Uterus (tissue), 3 donors: ENCODE measurements at regions not wholly inside any gene's neighbourhood (a gene's known extent, or its start where the extent isn't known, plus 50 kb on each side); places are given as distances from the start of the nearest gene placed in this dataset.

Source experiments
- DNase-seq, 2 donors: peaks; one replicate each; pipeline ENCODE4 v3.0.0-alpha.2; 2019 to 2020
- H3K27ac ChIP-seq, 2 donors: fragments of 200-600 bp; sonication (generic); 1 replicate in 1 of 2; 2 replicates in 1 of 2; pipeline ENCODE4 v1.5.1; 2016 to 2018
- H3K27me3 ChIP-seq, 2 donors: fragments of 200-600 bp; sonication (generic); one replicate each; pipeline ENCODE4 v1.5.1; 2018 to 2019; ENCODE audit warnings: control low read depth in 1 of 2
- H3K36me3 ChIP-seq, 2 donors: fragments of 200-600 bp; sonication (generic); one replicate each; pipeline ENCODE4 v1.5.1; 2019; ENCODE audit warnings: control low read depth in 1 of 2
- H3K4me1 ChIP-seq, 2 donors: fragments of 200-600 bp; sonication (generic); one replicate each; pipeline ENCODE4 v1.5.1; 2018 to 2019; ENCODE audit warnings: control low read depth in 1 of 2
- H3K4me3 ChIP-seq, 2 donors: fragments of 200-600 bp; sonication (generic); 1 replicate in 1 of 2; 2 replicates in 1 of 2; pipeline ENCODE4 v1.5.1; 2018 to 2019; ENCODE audit warnings: mild to moderate bottlenecking in 1 of 2
- H3K9me3 ChIP-seq, 2 donors: fragments of 200-600 bp; sonication (generic); one replicate each; pipeline ENCODE4 v1.5.1; 2019; ENCODE audit warnings: control low read depth in 1 of 2
- POLR2A ChIP-seq, 2 donors: fragments of 450-650 bp; IDR thresholded peaks; one replicate each; pipeline ENCODE4 v1.6.1; 2016; ENCODE audit warnings: antibody characterized with exemption in 2 of 2, mild to moderate bottlenecking in 1 of 2, moderate library complexity in 1 of 2
- intact Hi-C: fragments of 100-400 bp; cut with DNase I; formaldehyde crosslinking; loops from one replicate; pipeline ENCODE4 v1.15.1; 2023; ENCODE audit warnings: low total_unique reads
- TF ChIP-seq, protein P1 (sequence below), 4 experiments: fragments of 200-600 bp in 2 of 4; fragments of 450-650 bp in 2 of 4; sonication (generic) in 2 of 4; IDR thresholded peaks; one replicate each; pipeline ENCODE4 v1.5.1; 2016 to 2019; ENCODE audit warnings: antibody characterized with exemption in 4 of 4, mild to moderate bottlenecking in 2 of 4, moderate library complexity in 1 of 4
- donor health status: DM: yes; HTN: yes; CAD: no.

DNA sequence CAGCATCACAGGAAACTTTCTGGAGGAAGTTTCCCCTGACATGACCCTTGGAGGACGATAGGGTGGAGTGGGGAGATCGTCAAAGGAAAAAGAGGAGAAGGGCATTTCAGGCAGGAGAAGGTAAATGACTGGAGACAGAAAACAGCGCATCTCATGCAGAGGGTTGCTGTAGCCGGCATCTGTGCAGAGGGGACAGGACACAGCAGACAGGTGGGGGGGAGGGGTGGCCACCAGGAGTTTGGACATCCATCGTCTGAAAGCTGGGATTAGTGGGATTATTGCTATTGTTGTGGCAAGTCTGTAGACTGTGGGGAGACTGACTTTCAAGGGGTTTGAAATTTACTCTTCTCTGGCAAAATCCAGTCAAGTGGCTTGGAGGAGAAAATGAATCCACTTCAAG lies 463.9 kb downstream of the OMA1 start:
- no peak for TF ChIP-seq POLR2A (IDR thresholded peaks at IDR 0.05)
- TF ChIP-seq, protein P1, sequence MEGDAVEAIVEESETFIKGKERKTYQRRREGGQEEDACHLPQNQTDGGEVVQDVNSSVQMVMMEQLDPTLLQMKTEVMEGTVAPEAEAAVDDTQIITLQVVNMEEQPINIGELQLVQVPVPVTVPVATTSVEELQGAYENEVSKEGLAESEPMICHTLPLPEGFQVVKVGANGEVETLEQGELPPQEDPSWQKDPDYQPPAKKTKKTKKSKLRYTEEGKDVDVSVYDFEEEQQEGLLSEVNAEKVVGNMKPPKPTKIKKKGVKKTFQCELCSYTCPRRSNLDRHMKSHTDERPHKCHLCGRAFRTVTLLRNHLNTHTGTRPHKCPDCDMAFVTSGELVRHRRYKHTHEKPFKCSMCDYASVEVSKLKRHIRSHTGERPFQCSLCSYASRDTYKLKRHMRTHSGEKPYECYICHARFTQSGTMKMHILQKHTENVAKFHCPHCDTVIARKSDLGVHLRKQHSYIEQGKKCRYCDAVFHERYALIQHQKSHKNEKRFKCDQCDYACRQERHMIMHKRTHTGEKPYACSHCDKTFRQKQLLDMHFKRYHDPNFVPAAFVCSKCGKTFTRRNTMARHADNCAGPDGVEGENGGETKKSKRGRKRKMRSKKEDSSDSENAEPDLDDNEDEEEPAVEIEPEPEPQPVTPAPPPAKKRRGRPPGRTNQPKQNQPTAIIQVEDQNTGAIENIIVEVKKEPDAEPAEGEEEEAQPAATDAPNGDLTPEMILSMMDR (IDR thresholded peaks at IDR 0.05), result no peak
- Histone ChIP-seq H3K36me3 (no peaks in the 10 kb centered on the region), H3K4me3 (no peak overlapping the region), H3K4me1 (no peaks in the 10 kb centered on the region), H3K27ac (no peak overlapping the region), H3K27me3 (no peaks in the 10 kb centered on the region), H3K9me3 (no peaks in the 10 kb centered on the region)
- intact Hi-C loops, result no loop called here
- no peak for DNase-seq

DNA sequence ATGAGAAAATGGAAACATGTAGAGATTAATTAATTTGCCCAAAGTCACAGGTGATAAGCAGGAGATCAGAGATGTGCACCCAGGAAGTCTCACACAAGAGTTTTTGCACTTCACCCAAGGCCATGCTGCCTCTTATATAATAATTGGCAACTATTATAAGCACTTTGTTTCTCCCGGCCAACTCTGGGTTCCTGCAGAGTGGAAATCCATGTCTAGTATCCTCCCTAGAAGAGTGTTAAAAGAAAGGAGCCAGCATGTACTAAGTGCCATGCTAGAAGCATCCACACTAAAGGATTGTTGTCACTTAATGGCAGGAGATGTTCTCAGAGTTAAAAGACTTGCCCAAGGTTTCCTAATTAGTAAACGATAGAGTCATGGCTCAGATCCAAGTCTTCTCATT lies 470.3 kb downstream of the OMA1 start:
- H3K4me3 ChIP-seq, result no peak overlapping the region
- no peaks in the 10 kb centered on the region for H3K27me3 ChIP-seq
- no peak for TF ChIP-seq POLR2A (IDR thresholded peaks at IDR 0.05)
- TF ChIP-seq, protein P1 (IDR thresholded peaks at IDR 0.05), result no peak
- no peaks in the 10 kb centered on the region for H3K4me1 ChIP-seq
- H3K27ac ChIP-seq, result no peak overlapping the region
- H3K36me3 ChIP-seq, result no peaks in the 10 kb centered on the region
- no peaks in the 10 kb centered on the region for H3K9me3 ChIP-seq
- DNase-seq, result no peak
- intact Hi-C loops, result no loop called here

DNA sequence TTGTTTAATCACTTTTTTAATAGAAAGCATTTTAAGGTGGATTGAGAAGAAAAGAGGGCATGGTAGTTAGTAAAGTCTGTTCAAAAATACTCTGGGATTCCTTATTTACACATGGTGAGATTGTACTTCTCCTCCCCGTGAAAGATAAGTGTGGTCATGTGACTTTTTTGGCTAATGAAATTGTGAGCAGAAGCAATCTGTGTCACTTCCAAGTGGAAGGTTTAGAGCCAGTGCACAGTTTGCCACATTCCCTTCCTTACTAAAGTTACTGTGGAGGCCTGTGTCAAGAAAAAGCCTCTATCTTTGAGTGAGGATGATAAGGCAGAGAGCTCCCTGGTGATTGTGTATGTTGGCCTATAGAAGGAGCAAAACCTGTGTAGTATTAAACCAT lies 471.3 kb downstream of the OMA1 start:
- Histone ChIP-seq H3K27ac (no peak overlapping the region), H3K4me1 (no peaks in the 10 kb centered on the region), H3K27me3 (no peaks in the 10 kb centered on the region), H3K9me3 (no peaks in the 10 kb centered on the region), H3K4me3 (no peak overlapping the region), H3K36me3 (no peaks in the 10 kb centered on the region)
- no peak for TF ChIP-seq POLR2A (IDR thresholded peaks at IDR 0.05)
- TF ChIP-seq, protein P1 (IDR thresholded peaks at IDR 0.05), result no peak
- intact Hi-C loops, result no loop called here
- no peak for DNase-seq

DNA sequence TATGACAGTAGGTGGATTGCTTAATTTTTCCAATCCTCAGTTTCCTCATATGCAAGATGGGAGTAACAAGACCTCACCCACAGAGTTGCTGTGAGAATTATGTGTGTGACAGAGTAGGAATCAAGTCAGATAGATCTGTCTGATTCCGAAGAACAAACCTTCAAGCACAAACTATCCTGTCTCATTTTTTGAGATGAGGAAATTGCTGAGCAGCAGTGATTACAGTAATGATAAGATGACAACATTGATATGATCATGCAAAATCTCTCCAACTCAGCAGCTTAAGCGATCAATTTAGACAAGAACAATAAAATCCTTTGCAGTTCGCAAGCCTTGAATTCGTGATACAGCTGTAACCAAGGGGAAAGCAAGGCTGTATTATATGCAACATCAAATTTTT lies 474.1 kb downstream of the OMA1 start:
- no peak overlapping the region for H3K27ac ChIP-seq
- no peaks in the 10 kb centered on the region for H3K4me1 ChIP-seq
- intact Hi-C loops, result no loop called here

DNA sequence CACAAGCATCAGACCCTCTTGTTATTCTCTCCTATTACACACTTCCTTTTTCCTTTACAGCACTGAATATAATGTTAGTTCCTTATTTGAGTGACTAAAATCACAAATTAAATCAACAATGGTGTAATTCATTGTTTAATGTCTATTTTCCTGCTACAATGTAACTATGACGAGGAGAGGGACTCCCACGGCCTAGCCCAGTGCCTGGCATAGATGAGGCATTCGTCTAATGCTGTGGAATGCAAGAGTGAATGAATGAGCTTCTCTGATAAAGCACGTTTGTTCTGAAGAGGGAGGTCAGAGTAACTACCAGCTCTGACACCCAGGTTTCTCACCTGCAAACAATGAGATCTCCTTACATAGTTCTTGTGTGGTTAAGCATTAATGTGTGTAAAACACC lies 479.4 kb downstream of the OMA1 start:
- intact Hi-C loops, result no loop called here
- no peak overlapping the region for H3K27ac ChIP-seq
- H3K9me3 ChIP-seq, result no peaks in the 10 kb centered on the region
- no peaks in the 10 kb centered on the region for H3K4me1 ChIP-seq
- no peak overlapping the region for H3K4me3 ChIP-seq
- no peaks in the 10 kb centered on the region for H3K36me3 ChIP-seq
- no peak for DNase-seq
- H3K27me3 ChIP-seq, result no peaks in the 10 kb centered on the region
- TF ChIP-seq, protein P1 (IDR thresholded peaks at IDR 0.05), result no peak
- no peak for TF ChIP-seq POLR2A (IDR thresholded peaks at IDR 0.05)

More for the DNA sequence above, 474.1 kb downstream of the OMA1 start:
- DNase-seq, result no peak
- H3K9me3 ChIP-seq, result no peaks in the 10 kb centered on the region
- H3K27me3 ChIP-seq, result no peaks in the 10 kb centered on the region
- no peak overlapping the region for H3K4me3 ChIP-seq
- TF ChIP-seq POLR2A (IDR thresholded peaks at IDR 0.05), result no peak
- TF ChIP-seq, protein P1 (IDR thresholded peaks at IDR 0.05), result no peak
- no peaks in the 10 kb centered on the region for H3K36me3 ChIP-seq
